ENCODE measurements at regions not wholly inside any gene's neighbourhood (a gene's known extent, or its start where the extent isn't known, plus 50 kb on each side); places are given as distances from the start of the nearest gene placed in this dataset.

DNA sequence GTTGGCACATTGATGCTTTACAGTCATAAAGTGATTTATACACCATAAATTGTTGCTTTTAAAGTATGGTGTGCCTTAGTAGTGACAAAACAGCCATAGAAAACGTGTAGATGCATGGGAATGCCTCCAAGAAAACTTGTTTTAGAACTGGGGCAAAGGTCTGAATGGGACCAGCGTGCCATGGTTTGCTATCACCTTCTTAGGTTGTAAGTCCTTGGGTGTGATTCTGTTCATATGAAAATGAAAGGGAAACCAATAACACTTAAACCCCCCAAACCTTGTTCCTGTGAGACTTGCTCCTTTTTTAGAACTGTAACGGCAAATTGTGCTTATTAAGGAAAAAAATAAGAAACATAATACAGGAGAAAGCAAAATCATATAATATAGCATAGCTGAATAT, 603.3 kb upstream of the SLITRK6 start:
- ChIA-PET CTCF (ENCODE audit: low intra/inter-chr PET ratio, low total read pairs) (no interaction called here), POLR2A (no interaction called here)
- Histone ChIP-seq H2AFZ (ENCODE audit: low read length) (no peak overlapping the region), H3K27ac (ENCODE audit: extremely low read length, insufficient read depth, low read length) (no peak overlapping the region), H3K36me3 (replicated peaks in 1 of 2; ENCODE audit: control insufficient read depth in 1 of 2, insufficient read depth in 2 of 2, low read length in 2 of 2) (no peaks in the 10 kb centered on the region), H3K4me3 (replicated peaks in 1 of 3; ENCODE audit: insufficient read depth in 1 of 3, low read depth in 2 of 3, low read length in 3 of 3) (no peak overlapping the region), H3K27me3 (ENCODE audit: control insufficient read depth in 1 of 2, insufficient read depth in 2 of 2, low read length in 2 of 2) (no peaks in the 10 kb centered on the region), H3K4me1 (ENCODE audit: insufficient read depth, low read length) (no peaks in the 10 kb centered on the region), H3K79me2 (ENCODE audit: insufficient read depth, low read length) (no peaks in the 10 kb centered on the region), H3K9ac (ENCODE audit: insufficient read depth, low read depth, low read length) (no peak overlapping the region), H4K20me1 (ENCODE audit: insufficient read depth, low read length) (no peaks in the 10 kb centered on the region), H3K9me3 (ENCODE audit: low read length) (no peaks in the 10 kb centered on the region), H3K4me2 (ENCODE audit: low read depth, low read length) (no peak overlapping the region)
- TF ChIP-seq HOXA7 (CRISPR knock-in tag; IDR thresholded peaks at IDR 0.05) (no peak), ZNF343 (CRISPR knock-in tag; IDR thresholded peaks at IDR 0.05) (no peak)
- in situ Hi-C loops (cut with HindIII; ENCODE audit: extremely low pct_ligation_motif_present, low pct_unique_long_range_greater_than_20kb), result no loop called here
- intact Hi-C loops (cut with micrococcal nuclease; ENCODE audit: unreplicated experiment), result no loop called here
- WGBS (ENCODE audit: low lambda C conversion rate), result 9% methylated on average over 3 of the region's 3 CpGs
- no TSS peak for BruUV-seq (replicated peaks)
- ATAC-seq (no peak), FAIRE-seq (no peak), DNase-seq (ENCODE audit: low spot score) (no peak)

DNA sequence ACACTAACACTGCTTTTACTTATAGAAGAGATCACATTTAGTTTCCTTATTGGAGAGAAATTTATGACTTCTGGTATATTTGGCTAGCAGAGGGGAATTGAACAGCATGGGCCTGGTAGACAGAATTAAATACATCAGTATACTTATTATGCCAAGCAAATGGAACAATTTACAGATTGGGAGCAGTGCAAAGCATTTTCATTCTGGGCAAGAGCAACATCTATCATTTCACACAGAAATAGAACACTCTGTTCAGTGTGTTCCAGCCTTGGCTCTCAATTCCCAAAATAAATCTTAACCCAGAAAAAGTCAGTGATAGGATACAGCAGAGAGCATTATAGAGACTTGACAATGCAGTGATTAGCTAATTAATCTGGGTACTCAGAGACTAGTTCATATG, 604.0 kb upstream of the SLITRK6 start:
- Histone ChIP-seq H3K27me3 (ENCODE audit: control insufficient read depth in 1 of 2, insufficient read depth in 2 of 2, low read length in 2 of 2) (no peaks in the 10 kb centered on the region), H3K4me2 (ENCODE audit: low read depth, low read length) (no peak overlapping the region), H3K36me3 (replicated peaks in 1 of 2; ENCODE audit: control insufficient read depth in 1 of 2, insufficient read depth in 2 of 2, low read length in 2 of 2) (no peaks in the 10 kb centered on the region), H3K27ac (ENCODE audit: extremely low read length, insufficient read depth, low read length) (no peak overlapping the region), H2AFZ (ENCODE audit: low read length) (no peak overlapping the region), H3K79me2 (ENCODE audit: insufficient read depth, low read length) (no peaks in the 10 kb centered on the region), H3K4me1 (ENCODE audit: insufficient read depth, low read length) (no peaks in the 10 kb centered on the region), H3K9ac (ENCODE audit: insufficient read depth, low read depth, low read length) (no peak overlapping the region), H4K20me1 (ENCODE audit: insufficient read depth, low read length) (no peaks in the 10 kb centered on the region), H3K4me3 (replicated peaks in 1 of 3; ENCODE audit: insufficient read depth in 1 of 3, low read depth in 2 of 3, low read length in 3 of 3) (no peak overlapping the region), H3K9me3 (ENCODE audit: low read length) (no peaks in the 10 kb centered on the region)
- POLR2A ChIA-PET, result no interaction called here
- in situ Hi-C loops (cut with HindIII; ENCODE audit: extremely low pct_ligation_motif_present, low pct_unique_long_range_greater_than_20kb), result no loop called here
- CTCF ChIA-PET (ENCODE audit: low intra/inter-chr PET ratio, low total read pairs), result no interaction called here
- intact Hi-C loops (cut with micrococcal nuclease; ENCODE audit: unreplicated experiment), result no loop called here
- DNase-seq (ENCODE audit: low spot score) (no peak), FAIRE-seq (no peak), ATAC-seq (no peak)
- BruUV-seq (replicated peaks), result no TSS peak
- TF ChIP-seq NR2F6 (IDR thresholded peaks at IDR 0.05) (no peak), NR2F6 (CRISPR knock-in tag; IDR thresholded peaks at IDR 0.05) (no peak), NFYB (CRISPR knock-in tag; IDR thresholded peaks at IDR 0.05) (no peak), ZNF790 (CRISPR knock-in tag; IDR thresholded peaks at IDR 0.05; ENCODE audit: borderline replicate concordance) (no peak), KMT2A (CRISPR knock-in tag; IDR thresholded peaks at IDR 0.05) (no peak), SOX13 (IDR thresholded peaks at IDR 0.05) (no peak), SOX13 (CRISPR knock-in tag; conservative IDR thresholded peaks at IDR 0.05 in 1 of 2, IDR thresholded peaks at IDR 0.05 in 1 of 2) (no peak), HNRNPK (IDR thresholded peaks at IDR 0.05; ENCODE audit: low read depth, low read length, poor library complexity, severe bottlenecking) (no peak)
- TF ChIP-seq, protein P1, sequence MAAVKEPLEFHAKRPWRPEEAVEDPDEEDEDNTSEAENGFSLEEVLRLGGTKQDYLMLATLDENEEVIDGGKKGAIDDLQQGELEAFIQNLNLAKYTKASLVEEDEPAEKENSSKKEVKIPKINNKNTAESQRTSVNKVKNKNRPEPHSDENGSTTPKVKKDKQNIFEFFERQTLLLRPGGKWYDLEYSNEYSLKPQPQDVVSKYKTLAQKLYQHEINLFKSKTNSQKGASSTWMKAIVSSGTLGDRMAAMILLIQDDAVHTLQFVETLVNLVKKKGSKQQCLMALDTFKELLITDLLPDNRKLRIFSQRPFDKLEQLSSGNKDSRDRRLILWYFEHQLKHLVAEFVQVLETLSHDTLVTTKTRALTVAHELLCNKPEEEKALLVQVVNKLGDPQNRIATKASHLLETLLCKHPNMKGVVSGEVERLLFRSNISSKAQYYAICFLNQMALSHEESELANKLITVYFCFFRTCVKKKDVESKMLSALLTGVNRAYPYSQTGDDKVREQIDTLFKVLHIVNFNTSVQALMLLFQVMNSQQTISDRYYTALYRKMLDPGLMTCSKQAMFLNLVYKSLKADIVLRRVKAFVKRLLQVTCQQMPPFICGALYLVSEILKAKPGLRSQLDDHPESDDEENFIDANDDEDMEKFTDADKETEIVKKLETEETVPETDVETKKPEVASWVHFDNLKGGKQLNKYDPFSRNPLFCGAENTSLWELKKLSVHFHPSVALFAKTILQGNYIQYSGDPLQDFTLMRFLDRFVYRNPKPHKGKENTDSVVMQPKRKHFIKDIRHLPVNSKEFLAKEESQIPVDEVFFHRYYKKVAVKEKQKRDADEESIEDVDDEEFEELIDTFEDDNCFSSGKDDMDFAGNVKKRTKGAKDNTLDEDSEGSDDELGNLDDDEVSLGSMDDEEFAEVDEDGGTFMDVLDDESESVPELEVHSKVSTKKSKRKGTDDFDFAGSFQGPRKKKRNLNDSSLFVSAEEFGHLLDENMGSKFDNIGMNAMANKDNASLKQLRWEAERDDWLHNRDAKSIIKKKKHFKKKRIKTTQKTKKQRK (IDR thresholded peaks at IDR 0.05; ENCODE audit: low read length), result no peak
- TF ChIP-seq, protein P2, sequence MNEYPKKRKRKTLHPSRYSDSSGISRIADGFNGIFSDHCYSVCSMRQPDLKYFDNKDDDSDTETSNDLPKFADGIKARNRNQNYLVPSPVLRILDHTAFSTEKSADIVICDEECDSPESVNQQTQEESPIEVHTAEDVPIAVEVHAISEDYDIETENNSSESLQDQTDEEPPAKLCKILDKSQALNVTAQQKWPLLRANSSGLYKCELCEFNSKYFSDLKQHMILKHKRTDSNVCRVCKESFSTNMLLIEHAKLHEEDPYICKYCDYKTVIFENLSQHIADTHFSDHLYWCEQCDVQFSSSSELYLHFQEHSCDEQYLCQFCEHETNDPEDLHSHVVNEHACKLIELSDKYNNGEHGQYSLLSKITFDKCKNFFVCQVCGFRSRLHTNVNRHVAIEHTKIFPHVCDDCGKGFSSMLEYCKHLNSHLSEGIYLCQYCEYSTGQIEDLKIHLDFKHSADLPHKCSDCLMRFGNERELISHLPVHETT (CRISPR knock-in tag; conservative IDR thresholded peaks at IDR 0.05), result no peak
- TF ChIP-seq, protein P3, sequence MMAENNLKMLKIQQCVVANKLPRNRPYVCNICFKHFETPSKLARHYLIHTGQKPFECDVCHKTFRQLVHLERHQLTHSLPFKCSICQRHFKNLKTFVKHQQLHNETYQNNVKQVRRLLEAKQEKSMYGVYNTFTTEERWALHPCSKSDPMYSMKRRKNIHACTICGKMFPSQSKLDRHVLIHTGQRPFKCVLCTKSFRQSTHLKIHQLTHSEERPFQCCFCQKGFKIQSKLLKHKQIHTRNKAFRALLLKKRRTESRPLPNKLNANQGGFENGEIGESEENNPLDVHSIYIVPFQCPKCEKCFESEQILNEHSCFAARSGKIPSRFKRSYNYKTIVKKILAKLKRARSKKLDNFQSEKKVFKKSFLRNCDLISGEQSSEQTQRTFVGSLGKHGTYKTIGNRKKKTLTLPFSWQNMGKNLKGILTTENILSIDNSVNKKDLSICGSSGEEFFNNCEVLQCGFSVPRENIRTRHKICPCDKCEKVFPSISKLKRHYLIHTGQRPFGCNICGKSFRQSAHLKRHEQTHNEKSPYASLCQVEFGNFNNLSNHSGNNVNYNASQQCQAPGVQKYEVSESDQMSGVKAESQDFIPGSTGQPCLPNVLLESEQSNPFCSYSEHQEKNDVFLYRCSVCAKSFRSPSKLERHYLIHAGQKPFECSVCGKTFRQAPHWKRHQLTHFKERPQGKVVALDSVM (CRISPR knock-in tag; IDR thresholded peaks at IDR 0.05), result no peak
- TF ChIP-seq, protein P4, sequence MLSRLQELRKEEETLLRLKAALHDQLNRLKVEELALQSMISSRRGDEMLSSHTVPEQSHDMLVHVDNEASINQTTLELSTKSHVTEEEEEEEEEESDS (CRISPR knock-in tag; IDR thresholded peaks at IDR 0.05; ENCODE audit: borderline replicate concordance), result no peak

All from HepG2 (cell line).